Loucy (cell line): ENCODE measurements at regions not wholly inside any gene's neighbourhood (a gene's known extent, or its start where the extent isn't known, plus 50 kb on each side); places are given as distances from the start of the nearest gene placed in this dataset.

Experiments
- H2AFZ ChIP-seq: fragments of 200-600 bp; sonication (generic); 2 replicates; pipeline ENCODE4 v1.6.0; 2016; ENCODE audit warnings: antibody characterized with exemption, mild to moderate bottlenecking, low read length, moderate library complexity
- H3F3A ChIP-seq: fragments of 200-600 bp; 2 replicates; pipeline ENCODE4 v1.6.0; 2016; ENCODE audit warnings: antibody characterized with exemption, low read depth, mild to moderate bottlenecking
- H3K27me3 ChIP-seq: fragments of 200-600 bp; sonication (generic); 2 replicates; pipeline ENCODE4 v1.6.1; 2014; ENCODE audit warnings: low read length, mild to moderate bottlenecking; ENCODE audit not compliant: insufficient read depth, poor library complexity, severe bottlenecking
- H3K36me3 ChIP-seq: fragments of 200-600 bp; sonication (generic); 2 replicates; pipeline ENCODE4 v1.6.1; 2016; ENCODE audit warnings: low read length; ENCODE audit not compliant: insufficient read depth
- H3K4me1 ChIP-seq: fragments of 200-600 bp; sonication (generic); 2 replicates; pipeline ENCODE4 v1.5.1; 2014; ENCODE audit warnings: low read length, mild to moderate bottlenecking; ENCODE audit not compliant: insufficient read depth, poor library complexity, severe bottlenecking
- H3K4me2 ChIP-seq: fragments of 200-600 bp; sonication (generic); 2 replicates; pipeline ENCODE4 v1.6.0; 2014; ENCODE audit warnings: antibody characterized with exemption, low read length, low read depth, mild to moderate bottlenecking; ENCODE audit not compliant: poor library complexity, severe bottlenecking
- H3K4me3 ChIP-seq: fragments of 200-600 bp; sonication (generic); 2 replicates; pipeline ENCODE4 v1.5.1; 2014; ENCODE audit warnings: low read length, mild to moderate bottlenecking, mixed read lengths; ENCODE audit not compliant: poor library complexity, severe bottlenecking
- H3K79me2 ChIP-seq: fragments of 200-600 bp; sonication (generic); 2 replicates; pipeline ENCODE4 v1.6.1; 2014; ENCODE audit warnings: low read length; ENCODE audit not compliant: insufficient read depth
- H3K9ac ChIP-seq: fragments of 200-600 bp; sonication (generic); 2 replicates; pipeline ENCODE4 v1.6.0; 2014; ENCODE audit warnings: mild to moderate bottlenecking, low read depth, low read length, moderate library complexity; ENCODE audit not compliant: poor library complexity, severe bottlenecking
- H3K9me2 ChIP-seq: fragments of 200-600 bp; sonication (generic); replicated peaks from 2 replicates; pipeline ENCODE4 v1.6.1; 2016; ENCODE audit warnings: low read depth, low read length, mixed read lengths
- H3K9me3 ChIP-seq: fragments of 200-600 bp; sonication (generic); 2 replicates; pipeline ENCODE4 v1.6.1; 2014; ENCODE audit warnings: mild to moderate bottlenecking, antibody characterized with exemption, low read length, low read depth; ENCODE audit not compliant: insufficient read depth
- H4K20me1 ChIP-seq: fragments of 200-600 bp; sonication (generic); 2 replicates; pipeline ENCODE4 v1.6.0; 2014; ENCODE audit warnings: antibody characterized with exemption, low read length, mild to moderate bottlenecking; ENCODE audit not compliant: insufficient read depth, poor library complexity, severe bottlenecking
- CTCF ChIP-seq: fragments of 200-600 bp; sonication (generic); conservative IDR thresholded peaks from 2 replicates; pipeline ENCODE4 v1.5.1; 2014; ENCODE audit warnings: mild to moderate bottlenecking, antibody characterized with exemption, low read length
- EZH2phosphoT487 ChIP-seq: fragments of 200-600 bp; IDR thresholded peaks from 2 replicates; pipeline ENCODE4 v1.6.1; 2018; ENCODE audit warnings: antibody characterized with exemption, mild to moderate bottlenecking, moderate library complexity, borderline replicate concordance

- H3K4me1 ChIP-seq = no peaks in the 10 kb centered on the region
- H4K20me1 ChIP-seq = no peaks in the 10 kb centered on the region
- no peaks in the 10 kb centered on the region for H3K79me2 ChIP-seq
- no peak overlapping the region for H3K4me2 ChIP-seq
- no peaks in the 10 kb centered on the region for H3K27me3 ChIP-seq
- H3K4me3 ChIP-seq = no peak overlapping the region
- no peak overlapping the region for H2AFZ ChIP-seq
- TF ChIP-seq EZH2phosphoT487 = no peak
- no peak for TF ChIP-seq CTCF
- no peaks in the 10 kb centered on the region for H3K9me2 ChIP-seq
- H3F3A ChIP-seq = no peaks in the 10 kb centered on the region
- H3K9ac ChIP-seq = no peak overlapping the region
- H3K9me3 ChIP-seq = no peaks in the 10 kb centered on the region
- no peaks in the 10 kb centered on the region for H3K36me3 ChIP-seq
Observed at GRCh38 chrX:87337267-87337666, 180.3 kb upstream of the KLHL4 start.

- Histone ChIP-seq H3K4me2 (no peak overlapping the region), H3K9me3 (no peaks in the 10 kb centered on the region), H3K79me2 (no peaks in the 10 kb centered on the region), H3K4me1 (no peaks in the 10 kb centered on the region), H3F3A (no peaks in the 10 kb centered on the region), H2AFZ (no peak overlapping the region), H3K27me3 (no peaks in the 10 kb centered on the region), H3K4me3 (no peak overlapping the region), H3K9ac (no peak overlapping the region), H3K9me2 (no peaks in the 10 kb centered on the region), H4K20me1 (no peaks in the 10 kb centered on the region), H3K36me3 (no peaks in the 10 kb centered on the region)
- peak; percentile 24 for TF ChIP-seq CTCF
- TF ChIP-seq EZH2phosphoT487 = no peak
Observed at GRCh38 chrX:87338510-87338909, 179.1 kb upstream of the KLHL4 start.

GRCh38 chrX:87370865-87371264 is 146.7 kb upstream of the KLHL4 start:
- H3K9me3 ChIP-seq = no peaks in the 10 kb centered on the region
- no peaks in the 10 kb centered on the region for H3K79me2 ChIP-seq
- TF ChIP-seq EZH2phosphoT487 = no peak
- no peak for TF ChIP-seq CTCF
- H2AFZ ChIP-seq = no peak overlapping the region
- H3K4me2 ChIP-seq = no peak overlapping the region
- no peak overlapping the region for H3K9ac ChIP-seq
- H3K27me3 ChIP-seq = no peaks in the 10 kb centered on the region
- H3K36me3 ChIP-seq = no peaks in the 10 kb centered on the region
- H3K9me2 ChIP-seq = no peaks in the 10 kb centered on the region
- H3K4me3 ChIP-seq = no peak overlapping the region
- H3F3A ChIP-seq = no peaks in the 10 kb centered on the region
- H4K20me1 ChIP-seq = no peaks in the 10 kb centered on the region
- H3K4me1 ChIP-seq = no peaks in the 10 kb centered on the region
